HG03064 (cell line): ENCODE measurements at regions not wholly inside any gene's neighbourhood (a gene's known extent, or its start where the extent isn't known, plus 50 kb on each side); places are given as distances from the start of the nearest gene placed in this dataset.

Source experiments
- ATAC-seq: cut with Tn5 transposase; IDR thresholded peaks from one replicate; pipeline ENCODE4 v1.9.1; 2021; ENCODE audit warnings: low read depth; ENCODE audit not compliant: unreplicated experiment

GRCh38 chr1:193581341-193581740, 394.9 kb upstream of the B3GALT2 start:
- no peak for ATAC-seq

DNA sequence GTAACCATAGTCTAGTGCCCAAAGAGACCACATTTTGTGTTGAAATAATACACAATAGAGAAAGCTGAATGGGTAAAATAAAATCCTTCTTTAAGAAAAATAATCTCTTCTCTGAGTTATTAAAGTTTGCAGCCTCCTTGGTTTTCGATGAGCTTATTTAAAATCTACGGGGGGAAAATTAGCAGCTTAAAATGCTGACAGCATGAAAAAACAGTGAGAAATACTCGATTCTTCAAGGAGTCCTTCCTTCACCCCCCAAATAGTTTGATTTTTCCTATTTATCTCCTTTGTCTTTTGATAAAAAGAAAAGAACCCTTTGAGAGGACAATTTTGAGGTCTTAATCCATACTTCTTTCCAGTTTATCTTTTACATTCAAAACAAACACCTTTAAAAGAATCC, 394.0 kb upstream of the B3GALT2 start:
- ATAC-seq, result no peak

DNA sequence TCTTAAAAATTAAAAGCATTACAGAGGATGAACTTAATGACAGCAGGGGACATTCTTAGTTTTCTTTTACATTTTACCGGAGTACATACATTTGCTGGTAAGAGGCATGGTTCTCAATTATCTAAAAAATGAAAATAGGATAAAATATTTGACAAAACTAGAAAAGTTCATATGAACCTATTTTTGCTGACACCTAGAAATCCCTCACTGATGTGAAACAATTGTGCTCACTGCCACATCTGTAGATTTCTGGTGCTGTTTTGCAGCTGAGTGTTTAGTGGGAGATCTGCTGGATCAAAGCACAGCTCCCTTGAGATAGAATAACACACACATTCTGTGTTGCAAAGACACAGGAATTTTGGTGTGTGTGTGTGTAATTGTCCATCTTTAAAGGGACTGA, 392.9 kb upstream of the B3GALT2 start:
- ATAC-seq, result no peak

- ATAC-seq, result no peak
Observed at GRCh38 chr1:193574913-193575312, 388.5 kb upstream of the B3GALT2 start.

DNA sequence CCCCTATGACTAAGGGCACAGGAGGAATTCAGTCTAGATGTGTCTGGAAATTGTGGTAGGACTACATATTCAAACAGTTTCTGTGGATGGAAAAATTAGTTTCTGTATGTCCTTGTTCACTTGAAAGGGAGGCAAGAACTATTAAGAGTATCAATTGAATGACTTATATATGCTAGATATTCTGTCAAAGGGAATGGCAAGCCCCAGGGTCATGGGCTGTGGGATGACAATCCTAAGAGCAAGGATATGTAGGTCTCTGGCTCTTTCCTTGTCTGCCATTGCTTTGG, 383.5 kb upstream of the B3GALT2 start:
- ATAC-seq, result no peak

GRCh38 chr1:193569096-193569982, 382.9 kb upstream of the B3GALT2 start:
- ATAC-seq, result no peak

DNA sequence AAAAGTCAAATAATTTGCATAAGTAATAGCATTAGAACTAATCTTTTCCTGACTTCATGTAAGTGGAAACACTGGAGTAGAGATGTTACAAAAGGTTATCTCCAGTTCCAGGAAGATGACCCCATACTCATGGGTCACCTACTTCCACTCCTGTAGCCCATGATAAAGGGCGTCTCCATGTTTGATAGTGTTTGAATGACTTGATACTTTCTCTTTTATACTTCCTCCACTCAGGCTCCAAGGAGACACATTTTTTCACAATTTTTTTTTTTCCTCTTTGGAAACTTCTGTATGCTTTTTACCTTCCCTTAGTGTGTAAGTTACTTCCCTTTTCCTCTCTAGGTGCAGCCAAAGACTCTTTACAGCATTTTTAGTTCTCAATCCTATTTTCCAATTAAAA, 382.1 kb upstream of the B3GALT2 start:
- no peak for ATAC-seq

- no peak for ATAC-seq
Observed at GRCh38 chr1:193567937-193568336, 381.5 kb upstream of the B3GALT2 start.

GRCh38 chr1:193566735-193567134, 380.3 kb upstream of the B3GALT2 start:
- no peak for ATAC-seq

GRCh38 chr1:193565971-193566577, 379.7 kb upstream of the B3GALT2 start:
- no peak for ATAC-seq

DNA sequence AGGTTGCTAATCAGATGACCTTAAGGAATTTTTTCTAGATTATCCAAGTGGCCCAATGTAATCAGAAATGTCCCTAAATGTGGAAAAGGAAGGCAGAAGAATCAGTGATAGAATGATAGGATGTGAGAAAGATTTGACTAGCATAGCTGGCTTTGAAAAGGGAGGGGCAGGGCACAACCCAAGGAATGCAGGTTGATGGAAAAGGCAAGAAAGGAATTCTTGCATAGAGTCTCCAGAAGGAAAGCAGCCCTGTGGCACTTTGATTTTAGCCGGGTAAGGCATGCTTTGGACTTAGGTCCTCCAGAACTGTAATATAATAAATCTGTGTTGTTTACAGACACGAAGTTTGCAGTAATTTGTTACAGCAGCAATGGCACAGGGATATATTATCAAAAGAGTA, 375.7 kb upstream of the B3GALT2 start:
- no peak for ATAC-seq

GRCh38 chr1:193558491-193559028, 372.1 kb upstream of the B3GALT2 start:
- no peak for ATAC-seq

- ATAC-seq, result no peak
Observed at GRCh38 chr1:193555662-193556441, 369.4 kb upstream of the B3GALT2 start.

DNA sequence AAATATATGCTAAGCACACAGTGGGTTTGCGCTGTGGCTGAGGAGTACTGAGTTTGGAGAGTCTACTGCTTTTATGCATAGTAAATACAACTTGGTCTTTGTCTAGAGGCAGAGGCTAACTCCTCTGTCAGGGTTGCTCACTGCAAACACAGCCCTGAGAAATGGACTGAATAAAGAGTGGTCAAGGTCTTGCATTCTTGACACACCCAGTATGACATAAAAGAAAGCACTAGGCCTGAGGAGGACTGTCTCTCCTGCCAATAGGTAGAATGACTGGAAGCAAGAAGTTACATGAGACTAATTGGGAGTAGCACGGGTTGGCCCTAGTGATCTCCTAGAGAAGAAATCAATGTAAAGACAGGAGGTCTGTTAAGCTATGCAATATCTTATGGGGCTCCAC, 367.2 kb upstream of the B3GALT2 start:
- no peak for ATAC-seq

DNA sequence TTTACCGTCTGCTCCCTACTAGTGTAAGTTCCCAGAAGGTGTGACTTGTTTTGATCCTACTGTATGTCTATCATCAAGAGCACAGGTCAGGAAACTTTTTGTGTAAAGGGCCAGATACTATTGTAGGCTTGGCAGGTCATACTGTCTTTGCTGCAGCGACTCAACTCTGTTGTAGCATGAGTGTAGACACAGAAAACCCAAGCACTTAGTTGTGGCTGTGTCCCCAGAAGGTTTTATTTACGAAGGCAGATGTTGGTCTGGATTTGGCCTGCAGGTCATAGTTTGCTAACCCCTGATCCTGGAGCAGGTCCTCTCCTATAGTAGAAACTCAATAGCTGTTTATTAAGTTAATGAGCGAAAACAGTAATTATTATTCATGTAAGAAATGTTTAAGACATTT, 365.9 kb upstream of the B3GALT2 start:
- no peak for ATAC-seq

GRCh38 chr1:193549081-193549480, 362.7 kb upstream of the B3GALT2 start:
- no peak for ATAC-seq

GRCh38 chr1:193545171-193545570, 358.8 kb upstream of the B3GALT2 start:
- no peak for ATAC-seq

GRCh38 chr1:193543259-193543658, 356.8 kb upstream of the B3GALT2 start:
- no peak for ATAC-seq

DNA sequence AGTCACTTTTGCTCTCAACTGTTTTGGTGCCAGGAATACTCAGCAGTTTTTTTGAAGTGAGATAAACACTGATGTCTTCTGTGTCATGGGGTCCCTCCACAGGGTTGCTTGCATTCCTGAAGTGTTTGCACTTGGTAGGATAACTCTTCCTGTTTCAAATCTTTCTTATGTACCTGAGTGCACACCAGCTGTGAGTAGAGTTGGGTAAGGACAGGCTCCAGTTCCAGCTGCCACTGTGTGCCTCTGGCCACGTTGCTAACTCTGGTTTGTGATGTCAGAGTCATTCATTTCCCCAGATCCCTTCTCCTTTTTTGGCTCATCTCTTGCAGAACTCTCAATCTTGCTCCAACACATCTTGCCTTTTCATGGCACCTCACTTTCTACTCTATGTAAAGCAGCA, 356.3 kb upstream of the B3GALT2 start:
- ATAC-seq, result no peak

- ATAC-seq, result no peak
Observed at GRCh38 chr1:193540511-193540910, 354.1 kb upstream of the B3GALT2 start.

GRCh38 chr1:193539731-193540459, 353.5 kb upstream of the B3GALT2 start:
- peak; percentile 60 for ATAC-seq
